ENCODE measurements at regions not wholly inside any gene's neighbourhood (a gene's known extent, or its start where the extent isn't known, plus 50 kb on each side); places are given as distances from the start of the nearest gene placed in this dataset.

- TF ChIP-seq ZNF512 (CRISPR knock-in tag; IDR thresholded peaks at IDR 0.05; ENCODE audit: borderline replicate concordance) = no peak
These were observed 732.2 kb downstream of the NR4A2 start (continued) for GRCh38 chr2:155600296-155600695.

GRCh38 chr2:155599834-155600233 is 732.7 kb downstream of the NR4A2 start:
- no peak overlapping the region for H3K4me3 Mint-ChIP-seq
- ChIA-PET CTCF (no interaction called here), POLR2A (no interaction called here)
- no peak for DNase-seq (ENCODE audit: low spot score)
- peaks cover 25% of the 10 kb centered on the region for H3K9me3 Mint-ChIP-seq
- H3K4me1 Mint-ChIP-seq = no peaks in the 10 kb centered on the region
- H3K36me3 Mint-ChIP-seq = no peaks in the 10 kb centered on the region
- no peak for TF ChIP-seq NR2C2 (CRISPR knock-in tag; IDR thresholded peaks at IDR 0.05)
- TF ChIP-seq E2F5 (CRISPR knock-in tag; IDR thresholded peaks at IDR 0.05) = no peak
- TF ChIP-seq NFE2L1 (CRISPR knock-in tag; IDR thresholded peaks at IDR 0.05) = no peak
- TF ChIP-seq CDX4 (CRISPR knock-in tag; IDR thresholded peaks at IDR 0.05; ENCODE audit: borderline replicate concordance) = no peak
- TF ChIP-seq PRRX2 (CRISPR knock-in tag; IDR thresholded peaks at IDR 0.05) = no peak
- TF ChIP-seq AFF4 (CRISPR knock-in tag; IDR thresholded peaks at IDR 0.05; ENCODE audit: borderline replicate concordance) = no peak
- no peak for TF ChIP-seq ZSCAN18 (CRISPR knock-in tag; IDR thresholded peaks at IDR 0.05)
- TF ChIP-seq HMGXB4 (CRISPR knock-in tag; IDR thresholded peaks at IDR 0.05) = no peak
- TF ChIP-seq ARID4B (CRISPR knock-in tag; IDR thresholded peaks at IDR 0.05; ENCODE audit: borderline replicate concordance) = no peak
- no peak for TF ChIP-seq CREB1 (CRISPR knock-in tag; IDR thresholded peaks at IDR 0.05)
- TF ChIP-seq OVOL2 (CRISPR knock-in tag; IDR thresholded peaks at IDR 0.05; ENCODE audit: borderline replicate concordance) = no peak
- ATAC-seq = no peak
- no peaks in the 10 kb centered on the region for H3K27me3 Mint-ChIP-seq (ENCODE audit: low read depth)
- H3K27ac Mint-ChIP-seq = no peak overlapping the region
